ENCODE measurements at regions not wholly inside any gene's neighbourhood (a gene's known extent, or its start where the extent isn't known, plus 50 kb on each side); places are given as distances from the start of the nearest gene placed in this dataset.

DNA sequence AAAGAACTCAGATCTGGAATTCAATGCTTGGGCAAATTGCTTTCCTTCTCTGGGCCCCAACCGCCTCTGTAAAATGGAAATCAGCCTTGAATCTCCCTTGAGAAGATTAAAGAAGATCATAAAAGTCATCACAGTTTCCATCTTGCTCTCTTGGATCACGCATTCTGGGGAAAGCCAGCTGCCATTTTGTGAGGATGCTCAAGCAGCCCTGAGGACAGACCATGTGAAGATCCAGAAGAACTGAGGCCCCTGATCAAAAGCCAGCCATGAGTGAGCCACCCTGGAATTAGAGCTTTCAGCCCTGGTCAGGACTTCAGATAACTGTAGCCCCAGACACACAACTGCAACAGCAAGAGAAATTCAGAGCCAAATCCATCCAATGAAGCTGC lies 229.3 kb downstream of the MN1 start:
- H3K4me3 ChIP-seq (ENCODE audit: control insufficient read depth, low read depth, low read length) = no peak overlapping the region
- TF ChIP-seq, protein P1, sequence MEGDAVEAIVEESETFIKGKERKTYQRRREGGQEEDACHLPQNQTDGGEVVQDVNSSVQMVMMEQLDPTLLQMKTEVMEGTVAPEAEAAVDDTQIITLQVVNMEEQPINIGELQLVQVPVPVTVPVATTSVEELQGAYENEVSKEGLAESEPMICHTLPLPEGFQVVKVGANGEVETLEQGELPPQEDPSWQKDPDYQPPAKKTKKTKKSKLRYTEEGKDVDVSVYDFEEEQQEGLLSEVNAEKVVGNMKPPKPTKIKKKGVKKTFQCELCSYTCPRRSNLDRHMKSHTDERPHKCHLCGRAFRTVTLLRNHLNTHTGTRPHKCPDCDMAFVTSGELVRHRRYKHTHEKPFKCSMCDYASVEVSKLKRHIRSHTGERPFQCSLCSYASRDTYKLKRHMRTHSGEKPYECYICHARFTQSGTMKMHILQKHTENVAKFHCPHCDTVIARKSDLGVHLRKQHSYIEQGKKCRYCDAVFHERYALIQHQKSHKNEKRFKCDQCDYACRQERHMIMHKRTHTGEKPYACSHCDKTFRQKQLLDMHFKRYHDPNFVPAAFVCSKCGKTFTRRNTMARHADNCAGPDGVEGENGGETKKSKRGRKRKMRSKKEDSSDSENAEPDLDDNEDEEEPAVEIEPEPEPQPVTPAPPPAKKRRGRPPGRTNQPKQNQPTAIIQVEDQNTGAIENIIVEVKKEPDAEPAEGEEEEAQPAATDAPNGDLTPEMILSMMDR (conservative IDR thresholded peaks at IDR 0.05; ENCODE audit: control insufficient read depth, insufficient read depth, low read depth, low read length) = no peak

DNA sequence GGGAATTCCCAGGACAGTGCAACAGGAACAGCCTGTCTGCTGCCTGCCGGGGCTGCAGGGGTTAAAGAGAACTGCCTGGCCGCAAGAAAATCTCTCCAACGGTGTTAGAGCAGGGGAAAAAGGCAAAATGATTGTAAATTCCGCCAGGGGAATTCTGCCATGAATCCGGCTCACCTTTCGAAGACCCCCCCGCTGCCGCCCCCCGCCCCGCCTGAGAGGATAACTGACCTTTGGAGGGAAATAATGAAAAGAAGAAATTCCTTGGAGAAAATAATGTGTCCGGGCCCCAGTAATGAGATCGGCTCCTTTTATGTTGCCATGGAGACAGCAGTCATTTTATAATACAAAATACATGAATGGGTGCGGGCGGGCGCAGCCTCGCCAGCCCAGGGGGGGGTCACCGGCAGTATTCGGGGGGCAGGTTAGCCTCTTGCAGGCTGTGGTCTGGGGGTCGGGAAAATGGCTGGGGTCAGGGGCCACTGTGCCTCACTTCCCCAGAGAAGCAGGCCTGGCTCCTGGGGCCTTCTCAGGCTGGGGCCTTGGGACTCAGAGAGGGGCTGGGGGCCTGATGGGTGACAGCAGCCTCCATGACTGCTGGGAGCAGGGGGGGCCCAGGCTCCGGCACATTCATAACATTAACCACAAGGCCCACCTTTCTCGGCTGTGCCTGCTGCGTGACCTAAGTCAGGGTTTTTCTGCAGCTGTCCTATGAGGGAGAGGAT lies 228.1 kb downstream of the MN1 start:
- DNase-seq (ENCODE audit: low read depth) = no peak
- no peak overlapping the region for H3K4me3 ChIP-seq (ENCODE audit: control insufficient read depth, low read depth, low read length)
- TF ChIP-seq, protein P1 (conservative IDR thresholded peaks at IDR 0.05; ENCODE audit: control insufficient read depth, insufficient read depth, low read depth, low read length) = no peak

More for the DNA sequence above, 229.3 kb downstream of the MN1 start:
- no peak for DNase-seq (ENCODE audit: low read depth)

GRCh38 chr22:27574002-27574366 lies 227.6 kb downstream of the MN1 start:
- no peak overlapping the region for H3K4me3 ChIP-seq (ENCODE audit: control insufficient read depth, low read depth, low read length)
- TF ChIP-seq, protein P1 (conservative IDR thresholded peaks at IDR 0.05; ENCODE audit: control insufficient read depth, insufficient read depth, low read depth, low read length) = no peak
- no peak for DNase-seq (ENCODE audit: low read depth)

- H3K4me3 ChIP-seq (ENCODE audit: control insufficient read depth, low read depth, low read length) = no peak overlapping the region
- DNase-seq (ENCODE audit: low read depth) = no peak
- TF ChIP-seq, protein P1 (conservative IDR thresholded peaks at IDR 0.05; ENCODE audit: control insufficient read depth, insufficient read depth, low read depth, low read length) = no peak
Observed at GRCh38 chr22:27574651-27575050, 226.9 kb downstream of the MN1 start.

- no peak overlapping the region for H3K4me3 ChIP-seq (ENCODE audit: control insufficient read depth, low read depth, low read length)
- TF ChIP-seq, protein P1 (conservative IDR thresholded peaks at IDR 0.05; ENCODE audit: control insufficient read depth, insufficient read depth, low read depth, low read length) = no peak
- no peak for DNase-seq (ENCODE audit: low read depth)
Observed at GRCh38 chr22:27575348-27575747, 226.2 kb downstream of the MN1 start.

GRCh38 chr22:27576413-27576812 lies 225.1 kb downstream of the MN1 start:
- TF ChIP-seq, protein P1 (conservative IDR thresholded peaks at IDR 0.05; ENCODE audit: control insufficient read depth, insufficient read depth, low read depth, low read length) = no peak
- H3K4me3 ChIP-seq (ENCODE audit: control insufficient read depth, low read depth, low read length) = no peak overlapping the region
- DNase-seq (ENCODE audit: low read depth) = no peak

All from fibroblast of mammary gland (primary cell).